H1 (cell line): ENCODE measurements at regions not wholly inside any gene's neighbourhood (a gene's known extent, or its start where the extent isn't known, plus 50 kb on each side); places are given as distances from the start of the nearest gene placed in this dataset.

Experiments used
- CTCF ChIA-PET: fragments of 300-600 bp; sonication (Branson Sonifier 250); formaldehyde crosslinking; loops from one replicate; lab custom pipeline; 2021; ENCODE audit not compliant: partially characterized antibody; lab: Charles Lee
- POLR2A ChIA-PET: fragments of 300-600 bp; sonication (Branson Sonifier 250); formaldehyde crosslinking; loops from one replicate; lab custom pipeline; 2021; ENCODE audit warnings: inconsistent platforms; ENCODE audit not compliant: partially characterized antibody; lab: Charles Lee
- DNase-seq, 2 experiments: peaks; one replicate each; pipeline versions ENCODE4 v3.0.0 to v3.0.0-alpha.2; 2010 to 2022; ENCODE audit warnings: low spot score in 2 of 2, low read depth in 1 of 2, mixed read lengths in 1 of 2
- FAIRE-seq: peaks from 2 replicates; lab custom pipeline; 2011; peaks lifted over from hg19 to GRCh38; lab: Jason Lieb, UNC
- H2AFZ ChIP-seq: 2 replicates; pipeline ENCODE4 v1.8.1; 2012; ENCODE audit warnings: low read length, inconsistent platforms
- H2AK5ac ChIP-seq: 2 replicates; pipeline ENCODE4 v1.6.1; 2013; ENCODE audit warnings: low read depth, low read length
- H2BK120ac ChIP-seq: replicated peaks from 2 replicates; pipeline ENCODE3; 2013; ENCODE audit warnings: low read depth, low read length, inconsistent platforms
- H2BK12ac ChIP-seq: 2 replicates; pipeline ENCODE4 v1.6.1; 2013; ENCODE audit warnings: low read depth, low read length
- H2BK15ac ChIP-seq: 2 replicates; pipeline ENCODE4 v1.6.1; 2013; ENCODE audit warnings: low read length
- H2BK20ac ChIP-seq: 2 replicates; pipeline ENCODE4 v1.6.1; 2013; ENCODE audit warnings: low read length
- H2BK5ac ChIP-seq: 2 replicates; pipeline ENCODE4 v1.6.1; 2013; ENCODE audit warnings: low read depth, low read length
- H3K14ac ChIP-seq: 2 replicates; pipeline ENCODE4 v1.6.1; 2013; ENCODE audit warnings: inconsistent platforms; ENCODE audit not compliant: insufficient read length
- H3K18ac ChIP-seq: 2 replicates; pipeline ENCODE4 v1.6.1; 2013; ENCODE audit warnings: low read length; ENCODE audit errors: extremely low read depth
- H3K23ac ChIP-seq: 2 replicates; pipeline ENCODE4 v1.6.1; 2013; ENCODE audit warnings: inconsistent platforms; ENCODE audit not compliant: insufficient read length
- H3K23me2 ChIP-seq: 2 replicates; pipeline ENCODE4 v1.6.1; 2013; ENCODE audit warnings: low read depth, low read length
- H3K27ac ChIP-seq: 2 replicates; pipeline ENCODE4 v1.6.1; 2011; ENCODE audit warnings: low read depth, low read length, inconsistent platforms
- H3K27me3 ChIP-seq, 4 experiments: replicated peaks in 1 of 4; 1 replicate in 1 of 4; 2 replicates in 3 of 4; pipeline versions ENCODE4 v1.6.1 to v1.8.1; 2011 to 2013; ENCODE audit warnings: low read length in 3 of 4, mild to moderate bottlenecking in 3 of 4, inconsistent platforms in 2 of 4, mixed read lengths in 2 of 4, moderate library complexity in 1 of 4; ENCODE audit not compliant: control insufficient read depth in 3 of 4, insufficient read depth in 3 of 4; ENCODE audit errors: extremely low read depth in 1 of 4
- H3K36me3 ChIP-seq, 4 experiments: 2 replicates each; pipeline versions ENCODE4 v1.6.1 to v1.8.1; 2011 to 2013; ENCODE audit warnings: mild to moderate bottlenecking in 4 of 4, low read length in 3 of 4, moderate library complexity in 2 of 4, control low read depth in 1 of 4, inconsistent platforms in 1 of 4; ENCODE audit not compliant: insufficient read depth in 4 of 4, control insufficient read depth in 2 of 4
- H3K4ac ChIP-seq: replicated peaks from 2 replicates; pipeline ENCODE3; 2013; ENCODE audit warnings: low read length, low read depth, mixed read lengths, inconsistent platforms; ENCODE audit not compliant: insufficient read length
- H3K4me1 ChIP-seq, 4 experiments: replicated peaks in 1 of 4; 1 replicate in 1 of 4; 2 replicates in 3 of 4; pipeline versions ENCODE4 v1.6.1 to v1.8.1; 2011 to 2013; ENCODE audit warnings: low read length in 3 of 4, inconsistent platforms in 2 of 4, mixed read lengths in 1 of 4; ENCODE audit not compliant: insufficient read depth in 4 of 4, control insufficient read depth in 3 of 4
- H3K4me2 ChIP-seq, 2 experiments: 2 replicates each; pipeline versions ENCODE4 v1.6.1 to v1.8.1; 2011 to 2013; ENCODE audit warnings: low read depth in 2 of 2, low read length in 2 of 2, control low read depth in 1 of 2, inconsistent platforms in 1 of 2, mild to moderate bottlenecking in 1 of 2; ENCODE audit not compliant: insufficient read depth in 1 of 2
- H3K4me3 ChIP-seq, 4 experiments: fragments of 200-600, 300-600 bp in 1 of 4; sonication (generic), shearing (Covaris generic), sonication (Bioruptor Twin) in 1 of 4; 2 replicates each; pipeline versions ENCODE4 v1.5.1 to v1.8.1; 2011 to 2016; ENCODE audit warnings: low read length in 4 of 4, low read depth in 3 of 4, control low read depth in 2 of 4, inconsistent platforms in 2 of 4, mild to moderate bottlenecking in 2 of 4, mixed read lengths in 1 of 4, moderate library complexity in 1 of 4; ENCODE audit not compliant: insufficient read depth in 2 of 4; ENCODE audit errors: extremely low read depth in 1 of 4
- H3K56ac ChIP-seq: replicated peaks from 2 replicates; pipeline ENCODE3; 2013; ENCODE audit warnings: low read depth, mild to moderate bottlenecking, mixed read lengths, low read length, inconsistent platforms; ENCODE audit not compliant: insufficient read length
- H3K79me1 ChIP-seq: 2 replicates; pipeline ENCODE4 v1.6.1; 2013; ENCODE audit warnings: low read depth, low read length, control low read depth
- H3K79me2 ChIP-seq, 2 experiments: 2 replicates each; pipeline versions ENCODE4 v1.6.1 to v1.8.1; 2012 to 2013; ENCODE audit warnings: low read length in 2 of 2, mild to moderate bottlenecking in 2 of 2, inconsistent platforms in 1 of 2; ENCODE audit not compliant: insufficient read depth in 2 of 2, control insufficient read depth in 1 of 2
- H3K9ac ChIP-seq, 4 experiments: replicated peaks in 1 of 4; 1 replicate in 1 of 4; 2 replicates in 3 of 4; pipeline versions ENCODE4 v1.6.1 to v1.8.1; 2011 to 2013; ENCODE audit warnings: low read depth in 3 of 4, low read length in 3 of 4, control low read depth in 2 of 4, mild to moderate bottlenecking in 2 of 4, moderate library complexity in 2 of 4, inconsistent platforms in 1 of 4; ENCODE audit errors: extremely low read depth in 1 of 4
- H3K9me3 ChIP-seq, 2 experiments: 2 replicates each; pipeline versions ENCODE4 v1.6.1 to v1.8.1; 2012 to 2013; ENCODE audit warnings: mild to moderate bottlenecking in 2 of 2, moderate library complexity in 2 of 2, control low read depth in 1 of 2, inconsistent platforms in 1 of 2, low read depth in 1 of 2, low read length in 1 of 2, mixed read lengths in 1 of 2; ENCODE audit not compliant: insufficient read depth in 2 of 2
- H4K20me1 ChIP-seq, 2 experiments: replicated peaks in 1 of 2; 2 replicates each; pipeline versions ENCODE3 to v1.8.1; 2011 to 2013; ENCODE audit warnings: inconsistent platforms in 2 of 2, low read length in 2 of 2, mild to moderate bottlenecking in 1 of 2; ENCODE audit not compliant: insufficient read depth in 2 of 2, control insufficient read depth in 1 of 2
- H4K5ac ChIP-seq: 2 replicates; pipeline ENCODE4 v1.6.1; 2013; ENCODE audit warnings: low read length, low read depth, mixed read lengths, inconsistent platforms; ENCODE audit not compliant: insufficient read length
- H4K8ac ChIP-seq: 2 replicates; pipeline ENCODE4 v1.8.0; 2013; ENCODE audit warnings: mild to moderate bottlenecking, moderate library complexity, low read length, inconsistent platforms; ENCODE audit not compliant: insufficient read depth; ENCODE audit errors: extremely low read depth
- H4K91ac ChIP-seq: replicated peaks from 2 replicates; pipeline ENCODE3; 2013; ENCODE audit warnings: low read length, mixed read lengths, inconsistent platforms; ENCODE audit not compliant: insufficient read length
- BRCA1 ChIP-seq: IDR thresholded peaks from 2 replicates; pipeline ENCODE4 v1.6.1; 2012; ENCODE audit warnings: low read depth, low read length, improper control_type of control experiment
- CHD2 ChIP-seq: IDR thresholded peaks from 2 replicates; pipeline ENCODE4 v1.6.1; 2012; ENCODE audit warnings: low read length, improper control_type of control experiment
- EP300 ChIP-seq, 2 experiments: IDR thresholded peaks; 1 replicate in 1 of 2; 2 replicates in 1 of 2; pipeline ENCODE4 v1.6.1; 2011 to 2012; ENCODE audit warnings: low read depth in 2 of 2, low read length in 2 of 2, mild to moderate bottlenecking in 2 of 2, borderline replicate concordance in 1 of 2, inconsistent platforms in 1 of 2, moderate library complexity in 1 of 2
- FOSL1 ChIP-seq: IDR thresholded peaks from 2 replicates; pipeline ENCODE4 v1.6.1; 2011; ENCODE audit warnings: mild to moderate bottlenecking, low read depth, low read length, moderate library complexity; ENCODE audit not compliant: insufficient read depth
- GABPA ChIP-seq: IDR thresholded peaks from 2 replicates; pipeline ENCODE4 v1.6.1; 2011; ENCODE audit warnings: mild to moderate bottlenecking, low read length, moderate library complexity, borderline replicate concordance; ENCODE audit not compliant: insufficient read depth
- GTF2F1 ChIP-seq: IDR thresholded peaks from 2 replicates; pipeline ENCODE4 v1.6.1; 2012; ENCODE audit warnings: low read depth, low read length, improper control_type of control experiment, borderline replicate concordance
- JUND ChIP-seq: IDR thresholded peaks from 2 replicates; pipeline ENCODE4 v1.6.1; 2011; ENCODE audit warnings: mild to moderate bottlenecking, improper control_type of control experiment, low read length
- MAFK ChIP-seq: IDR thresholded peaks from 2 replicates; pipeline ENCODE4 v1.6.1; 2012; ENCODE audit warnings: low read depth, mild to moderate bottlenecking, improper control_type of control experiment, low read length
- PHF8 ChIP-seq: fragments of 200-600 bp; sonication (generic); conservative IDR thresholded peaks from 2 replicates; pipeline ENCODE4 v1.7.1; 2012; ENCODE audit warnings: low read depth, mild to moderate bottlenecking, inconsistent platforms, low read length, moderate library complexity
- SIRT6 ChIP-seq: IDR thresholded peaks from one replicate; pipeline ENCODE4 v1.7.1; 2012; ENCODE audit warnings: low read length, inconsistent platforms
- SP4 ChIP-seq: IDR thresholded peaks from 2 replicates; pipeline ENCODE4 v1.6.1; 2012; ENCODE audit warnings: low read length, inconsistent platforms
- TBP ChIP-seq: IDR thresholded peaks from 2 replicates; pipeline ENCODE4 v1.6.1; 2011; ENCODE audit warnings: low read depth, low read length, improper control_type of control experiment
- TEAD4 ChIP-seq: IDR thresholded peaks from 2 replicates; pipeline ENCODE4 v1.6.1; 2012; ENCODE audit warnings: low read depth, low read length, inconsistent platforms, mixed read lengths
- WGBS, 2 experiments: shearing (Covaris generic) in 1 of 2; methylation state at CpG; one replicate each; pipeline versions ENCODE4 v1.1.6 to v1.1.7; 2013 to 2015; ENCODE audit warnings: low lambda C conversion rate in 2 of 2, mixed read lengths in 2 of 2, inconsistent platforms in 1 of 2, low coverage in 1 of 2, missing lambda C conversion rate in 1 of 2; ENCODE audit not compliant: insufficient replicate concordance in 2 of 2, insufficient coverage in 1 of 2, insufficient read length in 1 of 2; ENCODE audit errors: extremely low coverage in 1 of 2, missing lambda C conversion rate in 1 of 2; 5-methylcytosine and 5-hydroxymethylcytosine counted together

- WGBS, 2 experiments, result 41% methylated on average over 2 of the region's 2 CpGs; no CpG with 5 or more reads in 1 of the 2 experiments
- no peaks in the 10 kb centered on the region for H3K36me3 ChIP-seq
- H4K5ac ChIP-seq, result no peak overlapping the region
- H3K23me2 ChIP-seq, result no peaks in the 10 kb centered on the region
- no peak overlapping the region for H3K14ac ChIP-seq
- H2BK12ac ChIP-seq, result no peak overlapping the region
- H3K23ac ChIP-seq, result no peak overlapping the region
- H2BK15ac ChIP-seq, result no peak overlapping the region
- H2BK5ac ChIP-seq, result no peak overlapping the region
- H3K4ac ChIP-seq, result no peak overlapping the region
- TF ChIP-seq GTF2F1, result no peak
- no peak for TF ChIP-seq GABPA
- TF ChIP-seq TEAD4, result no peak
- TF ChIP-seq SP4, result no peak
- TF ChIP-seq BRCA1, result no peak
- TF ChIP-seq JUND, result no peak
- TF ChIP-seq PHF8, result no peak
- no peak for TF ChIP-seq TBP
- TF ChIP-seq EP300 (IDR thresholded peaks at IDR 0.05; ENCODE audit: borderline replicate concordance in 1 of 2, low read depth in 2 of 2, low read length in 2 of 2), result no peak
- TF ChIP-seq CHD2, result no peak
- no peak for TF ChIP-seq SIRT6
- no peak for TF ChIP-seq FOSL1
- TF ChIP-seq MAFK, result no peak
- H4K8ac ChIP-seq, result no peak overlapping the region
- no peak overlapping the region for H3K56ac ChIP-seq
- ChIA-PET POLR2A (no interaction called here), CTCF (interaction anchor here (1.2 to 1.5 kb wide), 2 partner anchors 12 to 16 kb away, joined by 3 read pairs; no protein-coding TSS in a partner anchor)
- H2BK120ac ChIP-seq, result no peak overlapping the region
- no peak for FAIRE-seq
- no peak overlapping the region for H3K9ac ChIP-seq
- H2AK5ac ChIP-seq, result no peak overlapping the region
- no peak overlapping the region for H3K4me3 ChIP-seq
- H4K91ac ChIP-seq, result no peak overlapping the region
- H3K18ac ChIP-seq, result no peak overlapping the region
- H3K4me1 ChIP-seq, result no peaks in the 10 kb centered on the region
- H3K27ac ChIP-seq, result no peak overlapping the region
- H3K4me2 ChIP-seq, result no peak overlapping the region
- H3K79me2 ChIP-seq, result no peaks in the 10 kb centered on the region
- no peaks in the 10 kb centered on the region for H3K79me1 ChIP-seq
- H2BK20ac ChIP-seq, result no peak overlapping the region
- no peak for DNase-seq
- no peak overlapping the region for H2AFZ ChIP-seq
- H3K27me3 ChIP-seq, result no peaks in the 10 kb centered on the region
- no peaks in the 10 kb centered on the region for H4K20me1 ChIP-seq
- no peaks in the 10 kb centered on the region for H3K9me3 ChIP-seq
These were observed 69.8 kb upstream of the RGS18 start for GRCh38 chr1:192088496-192088895.
